ENCODE measurements at regions not wholly inside any gene's neighbourhood (a gene's known extent, or its start where the extent isn't known, plus 50 kb on each side); places are given as distances from the start of the nearest gene placed in this dataset.

GRCh38 chr7:16978358-16979244 is 96.8 kb upstream of the AGR3 start (continued):
- TF ChIP-seq STAT1 (conservative IDR thresholded peaks at IDR 0.05), result no peak

DNA sequence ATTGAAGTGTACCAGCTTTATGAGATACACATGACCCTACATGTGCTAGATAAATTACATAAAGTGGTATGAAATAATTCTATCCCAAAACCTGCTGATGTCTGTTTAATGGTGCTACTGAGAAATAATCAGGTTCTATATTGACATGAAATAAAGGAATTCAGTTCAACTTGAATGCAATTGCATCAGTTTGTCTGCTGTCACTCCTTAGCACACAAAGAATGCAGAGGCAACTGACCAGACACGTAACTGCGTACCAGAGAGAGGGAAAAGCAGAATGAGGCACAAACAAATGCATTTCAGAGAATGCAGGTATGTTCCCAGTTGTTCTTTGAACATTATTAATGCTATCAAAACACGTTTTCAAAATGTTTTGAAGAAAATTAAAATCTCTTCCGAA is 98.8 kb upstream of the AGR3 start:
- ATAC-seq, result no peak
- no peaks in the 10 kb centered on the region for H3K4me1 ChIP-seq (ENCODE audit: control insufficient read depth, insufficient read depth, low read length)
- intact Hi-C loops (cut with micrococcal nuclease; ENCODE audit: unreplicated experiment), result loop anchor here (5.0 kb wide), 1 partner anchor 567 kb away; no protein-coding TSS in a partner anchor
- H3K9me3 ChIP-seq (replicated peaks; ENCODE audit: control insufficient read depth, insufficient read depth, low read length), result no peaks in the 10 kb centered on the region
- no peak for FAIRE-seq
- no peak overlapping the region for H3K4me2 ChIP-seq (ENCODE audit: control insufficient read depth, insufficient read depth)
- H3K27me3 ChIP-seq (replicated peaks in 1 of 2; ENCODE audit: control insufficient read depth in 2 of 2, insufficient read depth in 2 of 2, low read length in 1 of 2), result no peaks in the 10 kb centered on the region
- no peak for TF ChIP-seq RELB (IDR thresholded peaks at IDR 0.05; ENCODE audit: low read depth)
- H3K79me2 ChIP-seq (ENCODE audit: control insufficient read depth, insufficient read depth, low read length), result no peaks in the 10 kb centered on the region
- POLR2A ChIA-PET, result no interaction called here
- no TSS peak for BruUV-seq (replicated peaks)
- 47% methylated on average over 4 of the region's 4 CpGs for WGBS (ENCODE audit: insufficient coverage, insufficient replicate concordance, low lambda C conversion rate, missing lambda C conversion rate)
- DNase-seq (ENCODE audit: low read depth, low spot score), result no peak
- H4K20me1 ChIP-seq (ENCODE audit: control insufficient read depth, insufficient read depth), result no peaks in the 10 kb centered on the region
- no peak overlapping the region for H3K4me3 ChIP-seq
- in situ Hi-C loops (cut with MboI), result loop anchor here (10.0 kb wide), 2 partner anchors 554 to 664 kb away; no protein-coding TSS in a partner anchor
- no peaks in the 10 kb centered on the region for H3K36me3 ChIP-seq (ENCODE audit: control insufficient read depth in 2 of 2, insufficient read depth in 2 of 2, low read length in 1 of 2)
- CTCF ChIA-PET, result interaction anchor here (0.5 to 6.5 kb wide), 6 partner anchors 27 to 550 kb away, joined by 3 to 92 read pairs (median 3); partner anchors contain the start of gene AHR
- SMC1A ChIA-PET (ENCODE audit: uncharacterized antibody, unreplicated experiment), result interaction anchor here (1.1 to 2.2 kb wide), 2 partner anchors 21 to 322 kb away, joined by 3 to 13 read pairs; no protein-coding TSS in a partner anchor
- no peak overlapping the region for H3K27ac ChIP-seq (ENCODE audit: control insufficient read depth, insufficient read depth)
- no peak overlapping the region for H3K9ac ChIP-seq (ENCODE audit: control insufficient read depth, insufficient read depth, low read length)
- H2AFZ ChIP-seq (ENCODE audit: control insufficient read depth, low read depth, low read length), result no peak overlapping the region
- RAD21 ChIA-PET (ENCODE audit: unreplicated experiment), result interaction anchor here (1.0 to 1.3 kb wide), 2 partner anchors 9 to 322 kb away, joined by 3 to 6 read pairs; no protein-coding TSS in a partner anchor
